HEK293T (cell line): ENCODE measurements at regions not wholly inside any gene's neighbourhood (a gene's known extent, or its start where the extent isn't known, plus 50 kb on each side); places are given as distances from the start of the nearest gene placed in this dataset.
"Not testable (repeated sequence)": the region's sequence is repeated elsewhere in the genome, so short reads cannot be mapped to it uniquely, and the experiment has no call there.

ENCODE experiments used
- CTCF ChIA-PET: fragments of 350-600 bp; formaldehyde crosslinking; extraction: SDS; loops from one replicate; lab custom pipeline; 2021; ENCODE audit warnings: antibody characterized with exemption, inconsistent platforms; lab: Yijun Ruan, JAX
- POLR2A ChIA-PET: fragments of 350-600 bp; formaldehyde crosslinking; extraction: SDS; loops from one replicate; lab custom pipeline; 2020; ENCODE audit warnings: antibody characterized with exemption, inconsistent platforms; lab: Yijun Ruan, JAX
- DNase-seq: peaks from one replicate; pipeline ENCODE4 v3.0.0; 2012; ENCODE audit warnings: mixed read lengths; ENCODE audit errors: extremely low spot score
- ARNT ChIP-seq: fragments of 450-650 bp; IDR thresholded peaks from 2 replicates; pipeline ENCODE4 v1.6.1; 2017; ENCODE audit warnings: mild to moderate bottlenecking
- BHLHE40 ChIP-seq: fragments of 450-650 bp; IDR thresholded peaks from 2 replicates; pipeline ENCODE4 v1.6.1; 2016; ENCODE audit warnings: mild to moderate bottlenecking, moderate library complexity, borderline replicate concordance
- CTBP1 ChIP-seq: fragments of 450-650 bp; IDR thresholded peaks from 2 replicates; pipeline ENCODE4 v1.6.1; 2016; ENCODE audit warnings: borderline replicate concordance
- ELF4 ChIP-seq: fragments of 450-650 bp; IDR thresholded peaks from 2 replicates; pipeline ENCODE4 v1.6.1; 2017; ENCODE audit warnings: antibody characterized with exemption
- FOXA1 ChIP-seq: fragments of 450-650 bp; IDR thresholded peaks from 2 replicates; pipeline ENCODE4 v1.6.1; 2016; ENCODE audit warnings: mild to moderate bottlenecking
- FOXK2 ChIP-seq: fragments of 450-650 bp; IDR thresholded peaks from 2 replicates; pipeline ENCODE4 v1.6.1; 2016; ENCODE audit warnings: mild to moderate bottlenecking
- FOXM1 ChIP-seq: fragments of 450-650 bp; IDR thresholded peaks from 2 replicates; pipeline ENCODE4 v1.6.1; 2017; ENCODE audit warnings: mild to moderate bottlenecking, borderline replicate concordance
- HDGF ChIP-seq: fragments of 450-650 bp; IDR thresholded peaks from 2 replicates; pipeline ENCODE4 v1.6.1; 2017; ENCODE audit warnings: antibody characterized with exemption, borderline replicate concordance
- L3MBTL2 ChIP-seq: fragments of 450-650 bp; conservative IDR thresholded peaks from 2 replicates; pipeline ENCODE4 v1.6.1; 2016; ENCODE audit warnings: mild to moderate bottlenecking
- LEF1 ChIP-seq: fragments of 450-650 bp; IDR thresholded peaks from 2 replicates; pipeline ENCODE4 v1.6.1; 2017; ENCODE audit warnings: mild to moderate bottlenecking, borderline replicate concordance
- NFRKB ChIP-seq: fragments of 450-650 bp; IDR thresholded peaks from 2 replicates; pipeline ENCODE4 v1.6.1; 2016; ENCODE audit warnings: mild to moderate bottlenecking, moderate library complexity
- PKNOX1 ChIP-seq: fragments of 450-650 bp; IDR thresholded peaks from 2 replicates; pipeline ENCODE4 v1.6.1; 2016
- SP1 ChIP-seq: fragments of 450-650 bp; IDR thresholded peaks from 2 replicates; pipeline ENCODE4 v1.6.1; 2017
- SUZ12 ChIP-seq: fragments of 450-650 bp; IDR thresholded peaks from 2 replicates; pipeline ENCODE4 v1.6.1; 2016; ENCODE audit warnings: mild to moderate bottlenecking
- TARDBP ChIP-seq: fragments of 450-650 bp; IDR thresholded peaks from 2 replicates; pipeline ENCODE4 v1.6.1; 2016
- ZNF384 ChIP-seq: fragments of 450-650 bp; IDR thresholded peaks from 2 replicates; pipeline ENCODE4 v1.6.1; 2016

GRCh38 chr6:133787122-133787521 is 101.8 kb upstream of the TCF21 start:
- no peak for DNase-seq
- CTCF ChIA-PET, result no interaction called here
- no peak for TF ChIP-seq SUZ12
- TF ChIP-seq L3MBTL2, result no peak
- no peak for TF ChIP-seq LEF1
- no peak for TF ChIP-seq ARNT
- TF ChIP-seq PKNOX1, result no peak
- no peak for TF ChIP-seq HDGF
- TF ChIP-seq TARDBP, result no peak
- no peak for TF ChIP-seq ZNF384
- POLR2A ChIA-PET, result no interaction called here

GRCh38 chr6:133787859-133788505 is 100.9 kb upstream of the TCF21 start:
- CTCF ChIA-PET, result no interaction called here
- POLR2A ChIA-PET, result no interaction called here
- no peak for DNase-seq
- TF ChIP-seq NFRKB, result no peak
- no peak for TF ChIP-seq CTBP1
- TF ChIP-seq FOXK2, result no peak
- no peak for TF ChIP-seq FOXA1
- no peak for TF ChIP-seq PKNOX1
- no peak for TF ChIP-seq HDGF
- TF ChIP-seq SP1, result no peak
- no peak for TF ChIP-seq FOXM1
- TF ChIP-seq BHLHE40, result no peak
- no peak for TF ChIP-seq L3MBTL2
- TF ChIP-seq ZNF384, result no peak
- TF ChIP-seq SUZ12, result no peak
- TF ChIP-seq ARNT, result no peak
- no peak for TF ChIP-seq TARDBP
- TF ChIP-seq ELF4, result no peak
- TF ChIP-seq LEF1, result no peak

GRCh38 chr6:133788556-133788955 is 100.4 kb upstream of the TCF21 start:
- ChIA-PET CTCF (no interaction called here), POLR2A (no interaction called here)
- no peak for DNase-seq
- TF ChIP-seq NFRKB (no peak), FOXK2 (no peak), HDGF (no peak), CTBP1 (no peak), LEF1 (no peak), L3MBTL2 (no peak), ARNT (no peak), TARDBP (no peak), SP1 (no peak), FOXM1 (no peak), PKNOX1 (no peak), FOXA1 (no peak), ELF4 (no peak), BHLHE40 (no peak), SUZ12 (no peak), ZNF384 (no peak)

GRCh38 chr6:133789449-133789848 is 99.5 kb upstream of the TCF21 start:
- POLR2A ChIA-PET, DNase-seq, CTCF ChIA-PET: not testable (repeated sequence)

GRCh38 chr6:133790756-133791155 is 98.2 kb upstream of the TCF21 start:
- CTCF ChIA-PET, POLR2A ChIA-PET: not testable (repeated sequence)

GRCh38 chr6:133795051-133795450 is 93.9 kb upstream of the TCF21 start:
- POLR2A ChIA-PET, DNase-seq, CTCF ChIA-PET: not testable (repeated sequence)

More at GRCh38 chr6:133790756-133791155, 98.2 kb upstream of the TCF21 start:
- DNase-seq, result not testable (repeated sequence)

GRCh38 chr6:133796235-133796634 is 92.7 kb upstream of the TCF21 start:
- ChIA-PET POLR2A (no interaction called here), CTCF (no interaction called here)
- no peak for DNase-seq
- TF ChIP-seq FOXA1 (no peak), LEF1 (no peak), SP1 (no peak), ZNF384 (no peak), FOXK2 (no peak), L3MBTL2 (no peak), ELF4 (no peak), NFRKB (no peak), TARDBP (no peak), FOXM1 (no peak), ARNT (no peak), CTBP1 (no peak), PKNOX1 (no peak)
